GM21619 (cell line): ENCODE measurements at regions not wholly inside any gene's neighbourhood (a gene's known extent, or its start where the extent isn't known, plus 50 kb on each side); places are given as distances from the start of the nearest gene placed in this dataset.
"Not testable (repeated sequence)": the region's sequence is repeated elsewhere in the genome, so short reads cannot be mapped to it uniquely, and the experiment has no call there.

ENCODE experiments used
- ATAC-seq: cut with Tn5 transposase; IDR thresholded peaks from one replicate; pipeline ENCODE4 v1.9.1; 2021; ENCODE audit not compliant: unreplicated experiment

- no peak for ATAC-seq
Observed at GRCh38 chr18:37844209-37844970, 278.8 kb upstream of the CELF4 start.

GRCh38 chr18:37838083-37838482 lies 272.5 kb upstream of the CELF4 start:
- no peak for ATAC-seq

- ATAC-seq = no peak
Observed at GRCh38 chr18:37836071-37836970, 270.7 kb upstream of the CELF4 start.

GRCh38 chr18:37832010-37832695 lies 266.6 kb upstream of the CELF4 start:
- ATAC-seq = not testable (repeated sequence)

GRCh38 chr18:37812961-37813360 lies 247.4 kb upstream of the CELF4 start:
- ATAC-seq = no peak

GRCh38 chr18:37805773-37806404 lies 240.3 kb upstream of the CELF4 start:
- no peak for ATAC-seq

- ATAC-seq = no peak
Observed at GRCh38 chr18:37796823-37797349, 231.3 kb upstream of the CELF4 start.

GRCh38 chr18:37787452-37787851 lies 221.9 kb upstream of the CELF4 start:
- ATAC-seq = no peak

GRCh38 chr18:37783771-37784170 lies 218.2 kb upstream of the CELF4 start:
- ATAC-seq = no peak

- ATAC-seq = no peak
Observed at GRCh38 chr18:37779220-37779619, 213.6 kb upstream of the CELF4 start.

GRCh38 chr18:37778417-37779165 lies 213.0 kb upstream of the CELF4 start:
- ATAC-seq = peak; percentile 77

- no peak for ATAC-seq
Observed at GRCh38 chr18:37769826-37770225, 204.2 kb upstream of the CELF4 start.

GRCh38 chr18:37764541-37765288 lies 199.1 kb upstream of the CELF4 start:
- ATAC-seq = no peak

- ATAC-seq = no peak
Observed at GRCh38 chr18:37762076-37762621, 196.6 kb upstream of the CELF4 start.

- no peak for ATAC-seq
Observed at GRCh38 chr18:37754141-37754540, 188.5 kb upstream of the CELF4 start.

- no peak for ATAC-seq
Observed at GRCh38 chr18:37742436-37742835, 176.8 kb upstream of the CELF4 start.

GRCh38 chr18:37741032-37741623 lies 175.5 kb upstream of the CELF4 start:
- ATAC-seq = no peak

- no peak for ATAC-seq
Observed at GRCh38 chr18:37734406-37734805, 168.8 kb upstream of the CELF4 start.

GRCh38 chr18:37729716-37730115 lies 164.1 kb upstream of the CELF4 start:
- ATAC-seq = no peak
